DMS53 treated with DMSO at 0.1 percent for 48 hours (cell line): ENCODE measurements at regions not wholly inside any gene's neighbourhood (a gene's known extent, or its start where the extent isn't known, plus 50 kb on each side); places are given as distances from the start of the nearest gene placed in this dataset.
"Not testable (repeated sequence)": the region's sequence is repeated elsewhere in the genome, so short reads cannot be mapped to it uniquely, and the experiment has no call there.

ENCODE experiments used
- DNase-seq: peaks from one replicate; lab custom pipeline; 2025; ENCODE audit not compliant: unreplicated experiment; lab: John Stamatoyannopoulos, UW

- no peak for DNase-seq
These were observed 176.0 kb upstream of the TSC22D1 start for GRCh38 chr13:44752164-44752563.

GRCh38 chr13:44750630-44751029 lies 174.5 kb upstream of the TSC22D1 start:
- no peak for DNase-seq

- DNase-seq: no peak
These were observed 173.8 kb upstream of the TSC22D1 start for GRCh38 chr13:44749906-44750305.

GRCh38 chr13:44748439-44748838 lies 172.3 kb upstream of the TSC22D1 start:
- no peak for DNase-seq

- DNase-seq: no peak
These were observed 171.0 kb upstream of the TSC22D1 start for GRCh38 chr13:44747179-44747578.

GRCh38 chr13:44746690-44747089 lies 170.6 kb upstream of the TSC22D1 start:
- DNase-seq: no peak

GRCh38 chr13:44744880-44745633 lies 168.9 kb upstream of the TSC22D1 start:
- no peak for DNase-seq

- no peak for DNase-seq
These were observed 163.4 kb upstream of the TSC22D1 start for GRCh38 chr13:44739539-44739938.

GRCh38 chr13:44739120-44739519 lies 163.0 kb upstream of the TSC22D1 start:
- no peak for DNase-seq

- no peak for DNase-seq
These were observed 162.3 kb upstream of the TSC22D1 start for GRCh38 chr13:44738463-44738862.

GRCh38 chr13:44735806-44736205 lies 159.7 kb upstream of the TSC22D1 start:
- DNase-seq: no peak

- no peak for DNase-seq
These were observed 158.1 kb upstream of the TSC22D1 start for GRCh38 chr13:44734201-44734707.

- no peak for DNase-seq
These were observed 156.5 kb upstream of the TSC22D1 start for GRCh38 chr13:44732503-44733098.

GRCh38 chr13:44730851-44731250 lies 154.7 kb upstream of the TSC22D1 start:
- no peak for DNase-seq

GRCh38 chr13:44730099-44730498 lies 154.0 kb upstream of the TSC22D1 start:
- no peak for DNase-seq

- not testable (repeated sequence) for DNase-seq
These were observed 151.5 kb upstream of the TSC22D1 start for GRCh38 chr13:44727591-44727990.

GRCh38 chr13:44726778-44727177 lies 150.6 kb upstream of the TSC22D1 start:
- DNase-seq: no peak

- DNase-seq: no peak
These were observed 150.1 kb upstream of the TSC22D1 start for GRCh38 chr13:44726214-44726613.

- no peak for DNase-seq
These were observed 143.9 kb upstream of the TSC22D1 start for GRCh38 chr13:44719857-44720671.

GRCh38 chr13:44718467-44718866 lies 142.3 kb upstream of the TSC22D1 start:
- DNase-seq: no peak

GRCh38 chr13:44715287-44716230 lies 139.4 kb upstream of the TSC22D1 start:
- no peak for DNase-seq
